GM12892 (cell line): ENCODE measurements at regions not wholly inside any gene's neighbourhood (a gene's known extent, or its start where the extent isn't known, plus 50 kb on each side); places are given as distances from the start of the nearest gene placed in this dataset.

Experiments used
- DNase-seq: peaks from one replicate; pipeline ENCODE4 v3.0.0; 2011; ENCODE audit not compliant: insufficient read length
- FAIRE-seq: peaks from 2 replicates; lab custom pipeline; 2011; peaks lifted over from hg19 to GRCh38; lab: Jason Lieb, UNC
- POLR2A ChIP-seq: IDR thresholded peaks from 2 replicates; pipeline ENCODE4 v1.6.1; 2011; ENCODE audit warnings: low read depth, low read length, control low read depth
- POLR2AphosphoS5 ChIP-seq: IDR thresholded peaks from 2 replicates; pipeline ENCODE4 v1.6.1; 2011; ENCODE audit warnings: low read depth, low read length, control low read depth
- TAF1 ChIP-seq: IDR thresholded peaks from 2 replicates; pipeline ENCODE4 v1.6.1; 2011; ENCODE audit warnings: low read depth, mild to moderate bottlenecking, control low read depth, low read length, borderline replicate concordance

DNA sequence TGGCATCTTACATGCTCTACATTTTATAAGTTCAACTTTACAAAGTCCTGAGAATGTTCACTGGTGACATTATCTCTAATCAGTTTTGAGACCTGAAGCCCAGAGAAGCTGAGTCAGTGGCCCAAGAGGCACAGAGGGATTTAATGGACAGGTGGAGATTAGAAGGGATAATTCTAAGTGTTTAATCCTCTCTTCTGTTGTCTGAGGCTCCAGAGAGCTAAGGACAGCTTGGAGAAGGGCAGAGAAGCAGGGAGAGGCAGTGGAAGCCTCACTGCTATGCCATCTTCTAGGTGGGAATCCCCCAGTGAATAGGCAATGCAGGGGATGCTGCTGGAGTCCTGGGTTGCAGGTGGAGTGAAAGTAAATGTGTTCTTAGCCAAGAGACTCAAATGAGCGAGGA is 369.4 kb upstream of the SLCO3A1 start:
- no peak for FAIRE-seq
- TF ChIP-seq POLR2A (no peak), TAF1 (no peak), POLR2AphosphoS5 (no peak)
- no peak for DNase-seq

DNA sequence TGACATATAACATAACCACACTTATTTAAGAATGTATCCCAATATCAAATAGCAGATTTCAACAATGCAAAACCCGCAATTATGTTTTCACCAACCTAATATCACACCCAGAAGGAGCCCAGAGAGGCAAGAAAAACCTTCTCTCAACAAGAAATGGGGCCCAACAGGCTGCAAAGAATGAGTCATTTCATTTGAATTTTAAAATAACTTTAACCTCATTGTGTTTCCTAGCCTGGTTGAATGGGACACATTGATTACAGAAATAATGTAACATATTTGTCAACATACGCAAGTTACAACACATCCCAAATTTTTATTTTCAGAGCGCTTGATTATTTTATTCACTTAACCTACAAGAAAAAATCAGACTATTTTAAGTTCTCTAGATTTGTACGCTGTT is 365.1 kb upstream of the SLCO3A1 start:
- no peak for TF ChIP-seq POLR2AphosphoS5
- TF ChIP-seq POLR2A, result no peak
- no peak for TF ChIP-seq TAF1
- DNase-seq (no peak), FAIRE-seq (no peak)

DNA sequence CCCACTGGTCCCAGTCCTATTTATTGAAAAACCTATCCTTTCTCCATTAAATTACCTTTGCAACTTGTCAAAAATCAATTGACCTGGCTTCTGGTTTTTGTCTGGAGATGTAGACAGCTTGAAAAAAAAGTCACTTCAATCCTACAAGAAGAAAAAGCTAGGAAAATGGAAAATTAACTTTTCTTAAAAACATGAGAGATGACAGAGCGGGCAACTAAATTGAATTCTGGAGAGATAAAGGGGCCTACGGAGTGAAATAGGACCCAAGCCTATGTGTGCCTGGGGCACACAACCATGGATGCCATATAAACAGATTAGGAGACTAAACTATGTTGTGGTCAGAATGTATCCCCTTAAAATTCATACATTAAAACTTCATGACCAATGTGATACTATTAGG is 363.3 kb upstream of the SLCO3A1 start:
- DNase-seq (no peak), FAIRE-seq (no peak)
- TF ChIP-seq TAF1 (no peak), POLR2AphosphoS5 (no peak)

DNA sequence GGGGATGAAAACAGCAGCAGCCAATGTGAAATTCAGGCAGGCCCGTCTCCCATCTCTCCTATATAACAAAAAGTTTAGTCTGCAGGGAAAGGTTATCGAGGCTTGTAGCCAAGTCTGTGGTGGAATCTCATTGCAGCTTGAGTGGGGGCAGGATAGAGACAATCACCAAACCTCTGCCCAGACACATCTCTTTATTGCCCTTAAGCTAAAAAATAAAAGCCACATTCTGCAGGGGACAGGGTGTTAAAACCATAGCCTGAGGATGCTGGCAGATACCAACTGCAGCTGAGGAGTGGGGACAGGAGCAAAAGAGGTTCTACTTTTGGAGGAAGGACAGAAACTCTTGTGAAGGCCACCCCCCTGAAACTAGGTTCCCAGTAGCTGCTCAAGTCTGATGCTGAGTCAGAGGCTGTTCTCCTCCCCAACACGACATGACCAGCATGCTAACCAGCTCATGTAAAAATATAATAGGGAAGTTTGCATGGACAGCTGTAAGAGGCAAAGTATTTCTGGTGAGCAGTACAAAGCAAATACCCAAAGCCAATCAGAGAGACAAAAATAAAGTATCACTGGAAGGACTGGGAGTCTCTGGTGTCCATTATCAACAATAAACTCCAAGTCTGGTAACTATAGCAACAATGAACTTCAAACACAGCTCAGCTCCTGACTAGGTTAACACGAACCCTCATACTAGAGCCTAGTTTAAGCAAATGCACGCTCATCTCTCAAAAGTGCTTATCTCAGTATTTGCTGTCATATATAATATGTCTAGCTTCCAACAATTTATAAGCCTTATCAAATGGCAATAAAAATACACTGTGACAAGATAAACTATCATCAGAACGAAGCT is 362.2 kb upstream of the SLCO3A1 start:
- DNase-seq (no peak), FAIRE-seq (no peak)
- no peak for TF ChIP-seq POLR2AphosphoS5
- no peak for TF ChIP-seq POLR2A
- no peak for TF ChIP-seq TAF1

DNA sequence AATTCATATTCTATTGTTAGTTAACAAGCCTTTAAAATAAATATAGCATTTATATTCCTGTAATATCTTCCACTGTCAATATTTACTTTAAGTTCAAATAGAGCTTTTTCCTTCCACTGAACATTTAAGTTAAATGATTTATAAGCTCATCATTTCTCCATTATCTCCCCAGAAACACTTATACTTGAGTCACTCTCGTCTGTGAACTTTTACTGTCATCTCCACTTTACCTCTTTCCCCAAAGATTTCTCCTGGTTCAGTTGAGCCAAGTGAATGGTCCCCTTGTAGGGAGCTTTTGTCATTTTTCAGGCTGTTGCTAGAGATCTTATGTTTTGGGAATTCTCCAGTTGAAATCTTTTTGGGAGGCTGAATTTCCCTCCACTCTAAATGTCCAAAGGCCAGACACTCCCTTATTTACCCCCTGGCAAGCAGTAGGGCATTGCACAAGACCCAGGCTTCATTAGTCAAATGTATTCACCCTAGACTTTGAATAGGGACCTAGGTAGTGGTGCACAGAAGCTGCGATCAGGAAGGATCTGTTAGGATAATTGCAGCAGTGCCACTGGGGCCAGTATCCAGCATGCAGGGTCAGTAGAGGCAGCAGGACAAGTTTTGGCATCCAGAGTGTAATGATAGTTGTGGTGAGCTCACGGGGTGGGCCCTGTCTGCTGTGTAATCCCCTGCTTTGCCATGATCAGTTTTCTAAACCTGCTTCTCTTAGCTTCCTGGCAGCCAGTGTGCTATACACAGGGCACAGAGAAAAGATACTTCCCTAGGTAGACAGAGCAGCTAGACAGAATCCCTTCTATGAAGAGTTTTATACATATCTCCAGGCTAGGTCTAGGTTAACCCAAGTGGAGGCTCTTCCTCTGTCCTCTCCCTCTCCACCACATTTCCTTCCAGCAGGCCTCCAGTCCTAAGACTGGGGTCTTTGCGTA is 356.5 kb upstream of the SLCO3A1 start:
- no peak for TF ChIP-seq POLR2AphosphoS5
- TF ChIP-seq POLR2A, result no peak
- TF ChIP-seq TAF1, result no peak
- FAIRE-seq, result no peak
- DNase-seq, result no peak

DNA sequence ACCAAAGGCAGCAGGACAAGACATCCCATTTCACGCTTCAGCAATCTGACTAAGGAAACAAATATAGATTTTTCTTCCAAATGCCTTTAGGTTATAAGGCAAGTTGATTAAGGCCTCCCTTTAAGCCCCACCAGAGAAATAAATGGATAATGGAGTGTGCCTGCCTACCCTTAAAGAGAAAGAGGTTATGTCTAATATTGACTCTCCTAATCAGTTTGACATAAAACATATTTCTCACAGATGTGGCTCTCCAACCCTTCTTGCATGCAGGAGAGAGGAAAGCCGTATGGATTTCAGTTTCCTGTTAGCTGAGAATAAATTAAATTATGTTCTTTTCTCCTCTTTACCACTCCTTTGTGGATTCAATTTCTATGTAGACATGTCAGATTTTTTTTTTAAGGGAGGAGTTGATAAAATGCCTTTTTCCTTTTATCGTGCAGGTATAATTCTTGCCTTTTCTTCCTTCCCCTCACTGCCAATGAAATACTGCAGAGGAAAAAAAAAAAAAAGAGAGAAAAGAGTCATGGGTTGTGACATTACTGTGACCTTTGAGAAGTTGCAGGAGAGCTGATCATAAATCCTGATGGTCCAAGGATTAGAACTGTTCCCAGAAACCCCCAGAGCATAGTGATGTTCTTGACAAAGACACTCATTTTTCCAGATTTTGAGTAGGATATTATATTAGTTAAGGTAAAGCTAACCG is 355.3 kb upstream of the SLCO3A1 start:
- DNase-seq (no peak), FAIRE-seq (no peak)

DNA sequence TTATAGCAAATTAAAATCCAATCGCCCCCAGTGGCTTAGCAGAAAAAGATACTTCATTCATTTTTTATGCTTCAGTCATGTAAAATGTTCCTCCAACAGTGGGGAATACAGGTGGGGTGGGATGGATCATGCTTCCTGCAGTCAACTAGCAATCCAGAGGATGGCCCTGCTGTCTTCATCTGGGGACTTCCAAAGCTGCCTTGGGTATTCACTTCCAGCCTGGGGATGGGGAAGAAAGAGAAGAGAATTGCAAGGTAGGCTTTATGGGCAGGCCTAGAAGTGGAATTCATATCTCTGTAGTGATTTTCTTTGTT is 354.8 kb upstream of the SLCO3A1 start:
- no peak for FAIRE-seq
- TF ChIP-seq POLR2A (no peak), POLR2AphosphoS5 (no peak), TAF1 (no peak)
- DNase-seq, result no peak

More for the DNA sequence above, 355.3 kb upstream of the SLCO3A1 start:
- no peak for TF ChIP-seq TAF1
- no peak for TF ChIP-seq POLR2A
- no peak for TF ChIP-seq POLR2AphosphoS5

DNA sequence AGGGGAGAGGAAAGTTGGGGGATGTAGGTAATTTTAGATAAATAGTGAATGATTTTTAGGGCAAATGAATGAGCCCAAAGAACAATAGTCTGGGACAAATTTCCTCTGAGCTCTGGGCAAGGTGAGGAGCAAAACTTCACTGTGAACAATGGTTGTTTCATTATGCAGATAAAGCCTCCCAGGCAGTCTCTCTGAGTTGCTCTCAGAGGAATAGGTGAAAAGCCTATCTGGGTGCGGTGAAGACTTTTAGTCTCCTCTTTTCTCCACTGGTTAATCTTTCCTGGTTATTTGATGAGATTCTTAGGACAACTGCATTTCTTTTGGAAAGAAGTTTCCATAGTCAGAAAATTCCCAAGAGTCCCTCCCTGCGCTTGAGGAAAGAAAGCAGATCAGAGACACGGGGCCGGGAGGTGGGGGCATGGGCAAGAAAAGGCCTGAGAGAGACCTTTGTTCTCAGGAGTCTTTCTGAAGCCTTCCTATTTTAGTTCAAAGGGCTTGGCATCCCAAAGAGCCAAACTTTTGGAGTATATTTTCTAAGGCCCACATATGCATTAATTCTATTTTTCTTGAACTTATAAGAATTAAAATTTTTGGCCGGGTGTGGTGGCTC is 353.6 kb upstream of the SLCO3A1 start:
- no peak for DNase-seq
- TF ChIP-seq POLR2A (no peak), POLR2AphosphoS5 (no peak), TAF1 (no peak)
- FAIRE-seq, result no peak

DNA sequence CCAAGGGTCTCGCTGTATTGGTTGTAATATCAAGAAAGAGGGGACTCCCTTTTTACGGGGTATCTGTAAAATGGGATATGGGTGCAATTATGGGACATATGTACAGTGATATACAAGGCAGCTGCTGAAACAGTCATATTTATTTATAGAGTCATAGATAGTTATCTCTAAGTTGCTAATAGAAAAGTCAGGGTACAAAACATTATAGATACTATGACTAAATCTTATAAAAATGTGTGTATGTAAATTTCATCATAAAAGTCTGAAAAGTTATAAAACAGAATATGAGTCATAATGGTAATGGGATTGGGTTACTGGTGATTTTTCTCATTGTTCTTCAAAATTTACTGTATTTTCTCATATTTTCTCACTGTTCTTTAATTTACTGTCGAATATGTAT is 344.9 kb upstream of the SLCO3A1 start:
- no peak for TF ChIP-seq POLR2A
- TF ChIP-seq POLR2AphosphoS5, result no peak
- TF ChIP-seq TAF1, result no peak
- no peak for FAIRE-seq
- no peak for DNase-seq

DNA sequence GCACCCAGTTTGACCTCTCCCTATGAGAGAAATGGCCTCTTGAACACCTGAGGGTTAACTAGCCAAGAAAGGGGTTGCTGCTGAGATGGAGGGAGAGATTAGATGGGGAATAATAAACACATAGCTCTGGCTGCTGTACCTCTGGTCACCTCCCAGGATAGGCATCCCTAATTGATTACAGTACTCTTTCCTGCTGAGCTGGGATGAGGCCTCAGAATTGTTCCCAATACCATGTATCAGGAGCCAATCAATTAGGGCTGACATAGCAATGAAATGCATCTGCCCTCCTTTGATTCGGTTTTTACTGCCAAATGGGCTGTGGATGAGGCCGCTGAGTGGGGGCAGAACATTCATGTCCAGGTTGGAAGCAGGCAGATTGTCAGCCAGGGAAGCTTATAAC is 339.4 kb upstream of the SLCO3A1 start:
- FAIRE-seq, result no peak
- no peak for TF ChIP-seq POLR2AphosphoS5
- TF ChIP-seq POLR2A, result no peak
- TF ChIP-seq TAF1, result no peak
- no peak for DNase-seq
